OCI-LY7 (cell line): ENCODE measurements at regions not wholly inside any gene's neighbourhood (a gene's known extent, or its start where the extent isn't known, plus 50 kb on each side); places are given as distances from the start of the nearest gene placed in this dataset.
"Not testable (repeated sequence)": the region's sequence is repeated elsewhere in the genome, so short reads cannot be mapped to it uniquely, and the experiment has no call there.

ENCODE experiments used
- BruUV-seq: library from RNA; stranded (reverse); fragments of 400-500 nt; replicated peaks from 2 replicates; lab custom pipeline; 2021; lab: Mats Ljungman, UMichigan
- CTCF ChIA-PET: fragments of 300-600 bp; sonication (Branson Sonifier 250); formaldehyde crosslinking; loops from one replicate; lab custom pipeline; 2022; ENCODE audit warnings: antibody characterized with exemption; ENCODE audit not compliant: unreplicated experiment; lab: Charles Lee
- POLR2A ChIA-PET: fragments of 300-600 bp; sonication (Branson Sonifier 250); formaldehyde crosslinking; loops from one replicate; lab custom pipeline; 2022; ENCODE audit warnings: antibody characterized with exemption; lab: Charles Lee
- DNase-seq: peaks from one replicate; pipeline ENCODE4 v3.0.0-alpha.2; 2015; ENCODE audit warnings: low spot score
- H2AFZ ChIP-seq: fragments of 200-600 bp; sonication (generic), shearing (Covaris generic); 2 replicates; pipeline ENCODE4 v1.6.1; 2014; ENCODE audit warnings: mild to moderate bottlenecking, antibody characterized with exemption, low read length, moderate library complexity
- H3K27ac ChIP-seq: fragments of 200-600 bp; sonication (generic); 2 replicates; pipeline ENCODE4 v1.5.1; 2014; ENCODE audit warnings: mixed run types, low read depth, mild to moderate bottlenecking, moderate library complexity, low read length, inconsistent platforms; ENCODE audit not compliant: poor library complexity, severe bottlenecking
- H3K36me3 ChIP-seq: fragments of 200-600 bp; sonication (generic); 2 replicates; pipeline ENCODE4 v1.6.1; 2014; ENCODE audit warnings: mild to moderate bottlenecking, antibody characterized with exemption, low read length, moderate library complexity, mixed read lengths; ENCODE audit not compliant: insufficient read depth
- H3K4me1 ChIP-seq: fragments of 200-600 bp; sonication (generic); 2 replicates; pipeline ENCODE4 v1.5.1; 2014; ENCODE audit warnings: mild to moderate bottlenecking, low read length; ENCODE audit not compliant: insufficient read depth, poor library complexity, severe bottlenecking
- H3K4me2 ChIP-seq: fragments of 200-600 bp; sonication (generic); 2 replicates; pipeline ENCODE4 v1.6.1; 2014; ENCODE audit warnings: mild to moderate bottlenecking, low read length
- H3K4me3 ChIP-seq: fragments of 200-600 bp; sonication (generic); 2 replicates; pipeline ENCODE4 v1.5.1; 2014; ENCODE audit warnings: mild to moderate bottlenecking, low read depth, low read length; ENCODE audit not compliant: poor library complexity, severe bottlenecking
- H3K79me2 ChIP-seq: fragments of 200-600 bp; sonication (generic); 2 replicates; pipeline ENCODE4 v1.6.1; 2016; ENCODE audit warnings: low read depth, mild to moderate bottlenecking, low read length, moderate library complexity, mixed read lengths; ENCODE audit not compliant: insufficient read depth
- H3K9me2 ChIP-seq: fragments of 200-600 bp; sonication (generic); 2 replicates; pipeline ENCODE4 v1.6.1; 2016; ENCODE audit warnings: mild to moderate bottlenecking, low read length, mixed read lengths; ENCODE audit not compliant: insufficient read depth
- H3K9me3 ChIP-seq: fragments of 200-600 bp; sonication (generic); 2 replicates; pipeline ENCODE4 v1.6.1; 2014; ENCODE audit warnings: mild to moderate bottlenecking, mixed run types, low read length, mixed read lengths
- H4K20me1 ChIP-seq: fragments of 200-600 bp; sonication (generic); 2 replicates; pipeline ENCODE4 v1.6.1; 2014; ENCODE audit warnings: mild to moderate bottlenecking, antibody characterized with exemption, low read length, moderate library complexity, mixed read lengths; ENCODE audit not compliant: insufficient read depth
- CTCF ChIP-seq: fragments of 200-600 bp; sonication (generic); conservative IDR thresholded peaks from 2 replicates; pipeline ENCODE4 v1.5.1; 2014; ENCODE audit warnings: mild to moderate bottlenecking, antibody characterized with exemption, low read length, moderate library complexity, mixed read lengths
- EZH2phosphoT487 ChIP-seq: fragments of 200-600 bp; sonication (generic); IDR thresholded peaks from 2 replicates; pipeline ENCODE4 v1.6.1; 2018; ENCODE audit warnings: low read depth, borderline replicate concordance, mild to moderate bottlenecking, mixed run types, antibody characterized with exemption, low read length, moderate library complexity, mixed read lengths
- intact Hi-C: fragments of 100-400 bp; cut with micrococcal nuclease; formaldehyde crosslinking; loops from one replicate; pipeline ENCODE4 v1.10.0; 2022; ENCODE audit not compliant: unreplicated experiment

GRCh38 chr11:67781506-67781905 lies 107.1 kb upstream of the ALDH3B2 start:
- H3K9me2 ChIP-seq, H3K36me3 ChIP-seq, H3K4me1 ChIP-seq, H2AFZ ChIP-seq, POLR2A ChIA-PET, H3K4me2 ChIP-seq, H3K4me3 ChIP-seq, H3K9me3 ChIP-seq, DNase-seq, CTCF ChIA-PET, H3K79me2 ChIP-seq, H3K27ac ChIP-seq, intact Hi-C loops, BruUV-seq, H4K20me1 ChIP-seq: not testable (repeated sequence)

GRCh38 chr11:67780056-67780455 lies 105.6 kb upstream of the ALDH3B2 start:
- BruUV-seq, result no TSS peak
- CTCF ChIA-PET, result no interaction called here

GRCh38 chr11:67779189-67779875 lies 104.9 kb upstream of the ALDH3B2 start:
- H3K36me3 ChIP-seq, H2AFZ ChIP-seq, BruUV-seq, intact Hi-C loops, H3K4me3 ChIP-seq, H3K27ac ChIP-seq, H3K4me1 ChIP-seq, CTCF ChIA-PET, H3K9me3 ChIP-seq, H3K4me2 ChIP-seq, H3K79me2 ChIP-seq, H3K9me2 ChIP-seq, DNase-seq, H4K20me1 ChIP-seq, POLR2A ChIA-PET: not testable (repeated sequence)

More at GRCh38 chr11:67780056-67780455, 105.6 kb upstream of the ALDH3B2 start:
- Histone ChIP-seq H2AFZ (no peak overlapping the region), H3K4me2 (no peak overlapping the region), H4K20me1 (no peaks in the 10 kb centered on the region), H3K4me1 (no peaks in the 10 kb centered on the region), H3K79me2 (no peaks in the 10 kb centered on the region), H3K9me3 (no peaks in the 10 kb centered on the region), H3K27ac (no peak overlapping the region), H3K4me3 (no peak overlapping the region), H3K36me3 (no peaks in the 10 kb centered on the region), H3K9me2 (no peaks in the 10 kb centered on the region)
- DNase-seq, result no peak
- POLR2A ChIA-PET, result no interaction called here
- no peak for TF ChIP-seq EZH2phosphoT487
- TF ChIP-seq CTCF, result no peak
- intact Hi-C loops, result no loop called here
